Mammary epithelial cell (primary cell): ENCODE measurements at regions not wholly inside any gene's neighbourhood (a gene's known extent, or its start where the extent isn't known, plus 50 kb on each side); places are given as distances from the start of the nearest gene placed in this dataset.

ENCODE experiments used
- CTCF ChIP-seq, 2 donors: IDR thresholded peaks in 1 of 2; conservative IDR thresholded peaks in 1 of 2; 2 replicates each; pipeline ENCODE4 v1.5.1; 2011 to 2012; ENCODE audit warnings: inconsistent platforms in 2 of 2, low read length in 2 of 2, mild to moderate bottlenecking in 2 of 2, control low read depth in 1 of 2, low read depth in 1 of 2; ENCODE audit not compliant: insufficient read depth in 1 of 2; ENCODE audit errors: extremely low read depth in 1 of 2
- EZH2 ChIP-seq: IDR thresholded peaks from 2 replicates; pipeline ENCODE4 v1.6.1; 2012; ENCODE audit warnings: low read length, inconsistent platforms, borderline replicate concordance

- TF ChIP-seq CTCF (conservative IDR thresholded peaks at IDR 0.05 in 1 of 2, IDR thresholded peaks at IDR 0.05 in 1 of 2; ENCODE audit: extremely low read depth in 1 of 2, insufficient read depth in 1 of 2, low read depth in 1 of 2, low read length in 2 of 2) = no peak
- no peak for TF ChIP-seq EZH2
These were observed 71.3 kb downstream of the PTHLH start for GRCh38 chr12:27900920-27901879.
